Pons (tissue), 1 donor: ENCODE measurements at regions not wholly inside any gene's neighbourhood (a gene's known extent, or its start where the extent isn't known, plus 50 kb on each side); places are given as distances from the start of the nearest gene placed in this dataset.
"Not testable (repeated sequence)": the region's sequence is repeated elsewhere in the genome, so short reads cannot be mapped to it uniquely, and the experiment has no call there.

Source experiments
- DNase-seq: peaks from one replicate; pipeline ENCODE4 v3.0.0-alpha.2; 2016; ENCODE audit warnings: low spot score

- DNase-seq: no peak
Measured at GRCh38 chr13:107669391-107669993, 545.8 kb downstream of the LIG4 start.

- DNase-seq: no peak
Measured at GRCh38 chr13:107665926-107666458, 549.3 kb downstream of the LIG4 start.

- peak; percentile 37 for DNase-seq
Measured at GRCh38 chr13:107650081-107650701, 565.1 kb downstream of the LIG4 start.

GRCh38 chr13:107649079-107649478 lies 566.3 kb downstream of the LIG4 start:
- no peak for DNase-seq

GRCh38 chr13:107644136-107644535 lies 571.2 kb downstream of the LIG4 start:
- DNase-seq: no peak

GRCh38 chr13:107643615-107644014 lies 571.7 kb downstream of the LIG4 start:
- DNase-seq: no peak

- DNase-seq: no peak
Measured at GRCh38 chr13:107642831-107643230, 572.5 kb downstream of the LIG4 start.

GRCh38 chr13:107641574-107641973 lies 573.8 kb downstream of the LIG4 start:
- DNase-seq: no peak

GRCh38 chr13:107625648-107626047 lies 589.7 kb downstream of the LIG4 start:
- no peak for DNase-seq

GRCh38 chr13:107617527-107617926 lies 597.8 kb downstream of the LIG4 start:
- DNase-seq: no peak

GRCh38 chr13:107612376-107612775 lies 603.0 kb downstream of the LIG4 start:
- no peak for DNase-seq

- DNase-seq: no peak
Measured at GRCh38 chr13:107608736-107609135, 606.6 kb downstream of the LIG4 start.

GRCh38 chr13:107600971-107601370 lies 614.4 kb downstream of the LIG4 start:
- no peak for DNase-seq

- DNase-seq: not testable (repeated sequence)
Measured at GRCh38 chr13:107596306-107596705, 619.0 kb downstream of the LIG4 start.

GRCh38 chr13:107590556-107590955 lies 624.8 kb downstream of the LIG4 start:
- no peak for DNase-seq

- no peak for DNase-seq
Measured at GRCh38 chr13:107587681-107588080, 627.7 kb downstream of the LIG4 start.

GRCh38 chr13:107586216-107586615 lies 629.1 kb downstream of the LIG4 start:
- DNase-seq: no peak

- no peak for DNase-seq
Measured at GRCh38 chr13:107585469-107586180, 629.7 kb downstream of the LIG4 start.

GRCh38 chr13:107582171-107582570 lies 633.2 kb downstream of the LIG4 start:
- DNase-seq: no peak

GRCh38 chr13:107580741-107581412 lies 634.5 kb downstream of the LIG4 start:
- no peak for DNase-seq

- no peak for DNase-seq
Measured at GRCh38 chr13:107576430-107576829, 638.9 kb downstream of the LIG4 start.

- no peak for DNase-seq
Measured at GRCh38 chr13:107574517-107575210, 640.7 kb downstream of the LIG4 start.
